Gastroesophageal sphincter (tissue), 4 donors: ENCODE measurements at regions not wholly inside any gene's neighbourhood (a gene's known extent, or its start where the extent isn't known, plus 50 kb on each side); places are given as distances from the start of the nearest gene placed in this dataset.

Experiments
- ATAC-seq: fragments of 150-250 bp; one replicate; pipeline ENCODE4 v1.9.1; 2016; ENCODE audit warnings: mild to moderate bottlenecking, moderate library complexity
- H3K27ac ChIP-seq, 4 donors: fragments of 200-600 bp; sonication (generic) in 3 of 4; 1 replicate in 3 of 4; 2 replicates in 1 of 4; pipeline ENCODE4 v1.5.1; 2016 to 2019
- H3K27me3 ChIP-seq: fragments of 200-600 bp; sonication (generic); one replicate; pipeline ENCODE4 v1.5.1; 2019
- H3K36me3 ChIP-seq, 2 donors: fragments of 200-600 bp; sonication (generic); one replicate each; pipeline ENCODE4 v1.5.1; 2019; ENCODE audit warnings: control low read depth in 1 of 2
- H3K4me1 ChIP-seq, 3 donors: fragments of 200-600 bp; sonication (generic); 1 replicate in 2 of 3; 2 replicates in 1 of 3; pipeline ENCODE4 v1.5.1; 2016 to 2019; ENCODE audit warnings: control low read depth in 2 of 3
- H3K4me3 ChIP-seq, 2 donors: fragments of 200-600 bp; sonication (generic); one replicate each; pipeline ENCODE4 v1.5.1; 2019; ENCODE audit warnings: mild to moderate bottlenecking in 1 of 2, moderate library complexity in 1 of 2
- H3K9me3 ChIP-seq, 3 donors: fragments of 200-600 bp; sonication (generic); one replicate each; pipeline ENCODE4 v1.5.1; 2017 to 2019; ENCODE audit warnings: control low read depth in 2 of 3
- CTCF ChIP-seq, 4 experiments: fragments of 200-600 bp in 2 of 4; fragments of 450-650 bp in 2 of 4; sonication (generic) in 1 of 4; IDR thresholded peaks; one replicate each; pipeline ENCODE4 v1.5.1; 2017 to 2019; ENCODE audit warnings: antibody characterized with exemption in 4 of 4, mild to moderate bottlenecking in 2 of 4, moderate library complexity in 2 of 4
- EP300 ChIP-seq: sonication (generic); formaldehyde crosslinking; IDR thresholded peaks from one replicate; pipeline ENCODE4 v1.6.1; 2017; ENCODE audit warnings: antibody characterized with exemption, mild to moderate bottlenecking
- POLR2A ChIP-seq, 2 donors: fragments of 450-650 bp; IDR thresholded peaks; one replicate each; pipeline ENCODE4 v1.6.1; 2017; ENCODE audit warnings: antibody characterized with exemption in 2 of 2, mild to moderate bottlenecking in 2 of 2, moderate library complexity in 1 of 2
- POLR2AphosphoS5 ChIP-seq: sonication (generic); formaldehyde crosslinking; IDR thresholded peaks from one replicate; pipeline ENCODE4 v1.6.1; 2017; ENCODE audit warnings: antibody characterized with exemption
- WGBS, 2 donors: methylation state at CpG; one replicate each; pipeline ENCODE4 v1.1.5; 2018; ENCODE audit warnings: low coverage in 1 of 2; 5-methylcytosine and 5-hydroxymethylcytosine counted together

- Histone ChIP-seq H3K9me3 (no peaks in the 10 kb centered on the region), H3K4me3 (no peak overlapping the region), H3K27me3 (no peaks in the 10 kb centered on the region), H3K36me3 (no peaks in the 10 kb centered on the region), H3K4me1 (no peaks in the 10 kb centered on the region), H3K27ac (no peak overlapping the region)
- TF ChIP-seq CTCF (IDR thresholded peaks at IDR 0.05) = no peak
- ATAC-seq = no peak
- 14 to 62% methylated on average over 1 of the region's 1 CpG for WGBS, 2 donors
These were observed 504.0 kb downstream of the RFPL4B start for GRCh38 chr6:112851146-112851545.

GRCh38 chr6:112853162-112853561, 506.0 kb downstream of the RFPL4B start:
- no peak for ATAC-seq
- no peaks in the 10 kb centered on the region for H3K4me1 ChIP-seq
- no peak overlapping the region for H3K27ac ChIP-seq
- no peak overlapping the region for H3K4me3 ChIP-seq
- no peaks in the 10 kb centered on the region for H3K27me3 ChIP-seq
- WGBS, 2 donors = 92 to 100% methylated on average over 2 of the region's 2 CpGs
- no peaks in the 10 kb centered on the region for H3K36me3 ChIP-seq
- no peaks in the 10 kb centered on the region for H3K9me3 ChIP-seq
- TF ChIP-seq CTCF (IDR thresholded peaks at IDR 0.05) (no peak), POLR2AphosphoS5 (no peak), POLR2A (IDR thresholded peaks at IDR 0.05) (no peak), EP300 (no peak)

GRCh38 chr6:112863753-112864152, 516.6 kb downstream of the RFPL4B start:
- no peak for TF ChIP-seq CTCF (IDR thresholded peaks at IDR 0.05)
- TF ChIP-seq POLR2A (IDR thresholded peaks at IDR 0.05) = no peak
- TF ChIP-seq POLR2AphosphoS5 = no peak
- TF ChIP-seq EP300 = no peak
- H3K4me3 ChIP-seq = no peak overlapping the region
- ATAC-seq = no peak
- peaks cover 0 to under 1% (median 0%) of the 10 kb centered on the region in 3 donors for H3K9me3 ChIP-seq
- no peaks in the 10 kb centered on the region for H3K4me1 ChIP-seq
- no peaks in the 10 kb centered on the region for H3K36me3 ChIP-seq
- H3K27ac ChIP-seq = no peak overlapping the region
- no peaks in the 10 kb centered on the region for H3K27me3 ChIP-seq
- WGBS, 2 donors = 16 to 100% methylated on average over 1 of the region's 1 CpG

- WGBS, 2 donors = 70 to 100% methylated on average over 1 to 2 of the region's 2 CpGs
- Histone ChIP-seq H3K36me3 (no peaks in the 10 kb centered on the region), H3K9me3 (peaks cover 0 to 6% (median 0%) of the 10 kb centered on the region in 3 donors), H3K27me3 (no peaks in the 10 kb centered on the region), H3K4me3 (no peak overlapping the region), H3K4me1 (no peaks in the 10 kb centered on the region), H3K27ac (no peak overlapping the region)
- no peak for ATAC-seq
- TF ChIP-seq EP300 = no peak
- no peak for TF ChIP-seq CTCF (IDR thresholded peaks at IDR 0.05)
- TF ChIP-seq POLR2A (IDR thresholded peaks at IDR 0.05) = no peak
- TF ChIP-seq POLR2AphosphoS5 = no peak
These were observed 518.0 kb downstream of the RFPL4B start for GRCh38 chr6:112865131-112865530.

GRCh38 chr6:112874881-112875280, 527.8 kb downstream of the RFPL4B start:
- no peak for ATAC-seq
- H3K27me3 ChIP-seq = no peaks in the 10 kb centered on the region
- 100% methylated on average over 1 of the region's 1 CpG for WGBS, 2 donors
- no peaks in the 10 kb centered on the region for H3K36me3 ChIP-seq
- H3K4me3 ChIP-seq = no peak overlapping the region
- no peak overlapping the region for H3K27ac ChIP-seq
- peaks cover 0 to 9% (median 0%) of the 10 kb centered on the region in 3 donors for H3K9me3 ChIP-seq
- no peak for TF ChIP-seq POLR2A (IDR thresholded peaks at IDR 0.05)
- TF ChIP-seq CTCF (IDR thresholded peaks at IDR 0.05) = no peak
- TF ChIP-seq POLR2AphosphoS5 = no peak
- no peak for TF ChIP-seq EP300
- H3K4me1 ChIP-seq = peaks cover 5 to 17% (median 10%) of the 10 kb centered on the region in 3 donors
